WTC11 (cell line): ENCODE measurements at regions not wholly inside any gene's neighbourhood (a gene's known extent, or its start where the extent isn't known, plus 50 kb on each side); places are given as distances from the start of the nearest gene placed in this dataset.
"Not testable (repeated sequence)": the region's sequence is repeated elsewhere in the genome, so short reads cannot be mapped to it uniquely, and the experiment has no call there.

ENCODE experiments used
- ATAC-seq: fragments of 200-7000 bp; cut with Tn5 transposase; 2 replicates; pipeline ENCODE4 v1.10.0; 2021; ENCODE audit warnings: mild to moderate bottlenecking, moderate library complexity
- CTCF ChIA-PET: fragments of 300-600 bp; sonication (Branson Sonifier 250); formaldehyde crosslinking; loops from one replicate; lab custom pipeline; 2021; ENCODE audit warnings: antibody characterized with exemption; lab: Charles Lee
- POLR2A ChIA-PET: fragments of 350-600 bp; sonication (Branson Sonifier 250); formaldehyde crosslinking; loops from one replicate; lab custom pipeline; 2021; ENCODE audit warnings: antibody characterized with exemption; lab: Charles Lee
- DNase-seq: peaks from one replicate; pipeline ENCODE4 v3.0.0; 2021; ENCODE audit warnings: low spot score
- H3K27ac Mint-ChIP-seq: 2 replicates; pipeline ENCODE4 v1.8.0; 2021; ENCODE audit warnings: mixed read lengths
- H3K27me3 Mint-ChIP-seq: 2 replicates; pipeline ENCODE4 v1.8.0; 2021; ENCODE audit warnings: low read depth, mild to moderate bottlenecking, moderate library complexity, mixed read lengths
- H3K36me3 Mint-ChIP-seq: 2 replicates; pipeline ENCODE4 v1.8.0; 2021; ENCODE audit warnings: mixed read lengths
- H3K4me1 Mint-ChIP-seq: 2 replicates; pipeline ENCODE4 v1.8.0; 2022; ENCODE audit warnings: mixed read lengths
- H3K4me3 Mint-ChIP-seq: 2 replicates; pipeline ENCODE4 v1.8.0; 2021; ENCODE audit warnings: mild to moderate bottlenecking, moderate library complexity, mixed read lengths
- H3K9me3 Mint-ChIP-seq: 2 replicates; pipeline ENCODE4 v1.8.0; 2021; ENCODE audit warnings: mixed read lengths
- ATF1 ChIP-seq: sonication (generic); formaldehyde crosslinking; IDR thresholded peaks from 2 replicates; pipeline ENCODE4 v1.8.1; 2023; ENCODE audit warnings: mild to moderate bottlenecking, moderate library complexity, missing genetic modification reagents
- ATF3 ChIP-seq: sonication (generic); formaldehyde crosslinking; conservative IDR thresholded peaks from 2 replicates; pipeline ENCODE4 v1.8.1; 2022; ENCODE audit warnings: mild to moderate bottlenecking, missing genetic modification reagents
- CBFB ChIP-seq: sonication (generic); formaldehyde crosslinking; IDR thresholded peaks from 2 replicates; pipeline ENCODE4 v1.8.1; 2022; ENCODE audit warnings: mild to moderate bottlenecking, low read depth, missing genetic modification reagents
- CREB1 ChIP-seq: sonication (generic); formaldehyde crosslinking; IDR thresholded peaks from 2 replicates; pipeline ENCODE4 v1.8.0; 2023; ENCODE audit warnings: mild to moderate bottlenecking, missing genetic modification reagents
- ELF4 ChIP-seq: sonication (generic); formaldehyde crosslinking; IDR thresholded peaks from 2 replicates; pipeline ENCODE4 v1.8.1; 2022; ENCODE audit warnings: low read depth, mild to moderate bottlenecking, moderate library complexity, missing genetic modification reagents
- EMX1 ChIP-seq: fragments of 250-450 bp; sonication (Bioruptor Pico); IDR thresholded peaks from 2 replicates; pipeline ENCODE4 v1.8.0; 2021; ENCODE audit warnings: mild to moderate bottlenecking
- FOXP1 ChIP-seq: sonication (generic); formaldehyde crosslinking; IDR thresholded peaks from 2 replicates; pipeline ENCODE4 v1.8.0; 2022; ENCODE audit warnings: missing genetic modification reagents, mild to moderate bottlenecking, moderate library complexity, borderline replicate concordance
- SMAD3 ChIP-seq: sonication (generic); formaldehyde crosslinking; IDR thresholded peaks from 2 replicates; pipeline ENCODE4 v1.8.0; 2022; ENCODE audit warnings: missing genetic modification reagents, mild to moderate bottlenecking, borderline replicate concordance
- SP1 ChIP-seq: sonication (generic); formaldehyde crosslinking; conservative IDR thresholded peaks from 2 replicates; pipeline ENCODE4 v1.8.1; 2022; ENCODE audit warnings: missing genetic modification reagents
- ZNF138 ChIP-seq: sonication (generic); formaldehyde crosslinking; conservative IDR thresholded peaks from 2 replicates; pipeline ENCODE4 v1.8.1; 2022; ENCODE audit warnings: mild to moderate bottlenecking, moderate library complexity, missing genetic modification reagents
- ZNF317 ChIP-seq: sonication (generic); formaldehyde crosslinking; IDR thresholded peaks from 2 replicates; pipeline ENCODE4 v1.8.1; 2023; ENCODE audit warnings: low read depth, mild to moderate bottlenecking, moderate library complexity, missing genetic modification reagents, borderline replicate concordance
- ZNF671 ChIP-seq: fragments of 250-450 bp; sonication (Bioruptor Pico); IDR thresholded peaks from 2 replicates; pipeline ENCODE4 v1.8.0; 2021; ENCODE audit warnings: mild to moderate bottlenecking
- TF ChIP-seq, protein P1 (sequence below): sonication (generic); formaldehyde crosslinking; IDR thresholded peaks from 2 replicates; pipeline ENCODE4 v1.8.0; 2022; ENCODE audit warnings: mild to moderate bottlenecking, missing genetic modification reagents
- TF ChIP-seq, protein P2 (sequence below): fragments of 250-450 bp; sonication (Bioruptor Pico); IDR thresholded peaks from 2 replicates; pipeline ENCODE4 v1.9.0; 2021; ENCODE audit warnings: mild to moderate bottlenecking
- TF ChIP-seq, protein P3 (sequence below): sonication (generic); formaldehyde crosslinking; IDR thresholded peaks from 2 replicates; pipeline ENCODE4 v1.8.0; 2022; ENCODE audit warnings: mild to moderate bottlenecking, missing genetic modification reagents
- TF ChIP-seq, protein P4 (sequence below): sonication (generic); formaldehyde crosslinking; IDR thresholded peaks from 2 replicates; pipeline ENCODE4 v1.8.1; 2023; ENCODE audit warnings: mild to moderate bottlenecking, missing genetic modification reagents

DNA sequence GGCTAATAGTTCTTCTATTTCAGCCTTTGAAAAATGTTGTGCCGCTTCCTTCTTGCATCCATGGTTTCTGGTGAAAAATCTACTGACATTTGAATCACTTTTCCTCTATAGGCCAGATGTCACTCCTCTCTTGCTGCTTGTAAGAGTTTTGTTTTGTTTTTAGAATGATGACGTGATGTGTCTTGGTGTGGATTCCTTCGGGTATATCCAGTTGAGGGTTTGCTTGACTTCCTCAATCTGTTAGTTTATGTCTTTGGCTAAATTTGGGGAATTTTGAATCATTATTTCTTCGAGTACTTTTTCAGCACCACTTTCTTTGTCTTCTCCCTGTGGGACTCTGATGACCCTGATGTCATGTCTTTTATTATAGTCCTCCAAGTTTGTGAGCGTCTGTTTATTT, 175.5 kb downstream of the MYLK4 start (continued):
- TF ChIP-seq, protein P1, sequence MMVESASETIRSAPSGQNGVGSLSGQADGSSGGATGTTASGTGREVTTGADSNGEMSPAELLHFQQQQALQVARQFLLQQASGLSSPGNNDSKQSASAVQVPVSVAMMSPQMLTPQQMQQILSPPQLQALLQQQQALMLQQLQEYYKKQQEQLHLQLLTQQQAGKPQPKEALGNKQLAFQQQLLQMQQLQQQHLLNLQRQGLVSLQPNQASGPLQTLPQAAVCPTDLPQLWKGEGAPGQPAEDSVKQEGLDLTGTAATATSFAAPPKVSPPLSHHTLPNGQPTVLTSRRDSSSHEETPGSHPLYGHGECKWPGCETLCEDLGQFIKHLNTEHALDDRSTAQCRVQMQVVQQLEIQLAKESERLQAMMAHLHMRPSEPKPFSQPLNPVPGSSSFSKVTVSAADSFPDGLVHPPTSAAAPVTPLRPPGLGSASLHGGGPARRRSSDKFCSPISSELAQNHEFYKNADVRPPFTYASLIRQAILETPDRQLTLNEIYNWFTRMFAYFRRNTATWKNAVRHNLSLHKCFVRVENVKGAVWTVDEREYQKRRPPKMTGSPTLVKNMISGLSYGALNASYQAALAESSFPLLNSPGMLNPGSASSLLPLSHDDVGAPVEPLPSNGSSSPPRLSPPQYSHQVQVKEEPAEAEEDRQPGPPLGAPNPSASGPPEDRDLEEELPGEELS (CRISPR knock-in tag), result no peak
- TF ChIP-seq ELF4 (CRISPR knock-in tag) (no peak), EMX1 (CRISPR knock-in tag) (no peak), SP1 (CRISPR knock-in tag) (no peak), ZNF671 (CRISPR knock-in tag) (no peak), CREB1 (no peak), ZNF317 (no peak), ATF1 (CRISPR knock-in tag) (no peak), FOXP1 (CRISPR knock-in tag) (no peak)
- TF ChIP-seq, protein P2, sequence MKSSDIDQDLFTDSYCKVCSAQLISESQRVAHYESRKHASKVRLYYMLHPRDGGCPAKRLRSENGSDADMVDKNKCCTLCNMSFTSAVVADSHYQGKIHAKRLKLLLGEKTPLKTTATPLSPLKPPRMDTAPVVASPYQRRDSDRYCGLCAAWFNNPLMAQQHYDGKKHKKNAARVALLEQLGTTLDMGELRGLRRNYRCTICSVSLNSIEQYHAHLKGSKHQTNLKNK (CRISPR knock-in tag), result no peak
- TF ChIP-seq, protein P3, sequence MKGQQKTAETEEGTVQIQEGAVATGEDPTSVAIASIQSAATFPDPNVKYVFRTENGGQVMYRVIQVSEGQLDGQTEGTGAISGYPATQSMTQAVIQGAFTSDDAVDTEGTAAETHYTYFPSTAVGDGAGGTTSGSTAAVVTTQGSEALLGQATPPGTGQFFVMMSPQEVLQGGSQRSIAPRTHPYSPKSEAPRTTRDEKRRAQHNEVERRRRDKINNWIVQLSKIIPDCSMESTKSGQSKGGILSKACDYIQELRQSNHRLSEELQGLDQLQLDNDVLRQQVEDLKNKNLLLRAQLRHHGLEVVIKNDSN (CRISPR knock-in tag), result no peak

GRCh38 chr6:2569420-2569819, 181.3 kb downstream of the MYLK4 start:
- POLR2A ChIA-PET, DNase-seq, H3K27ac Mint-ChIP-seq, CTCF ChIA-PET, H3K4me1 Mint-ChIP-seq, H3K4me3 Mint-ChIP-seq, H3K27me3 Mint-ChIP-seq, ATAC-seq: not testable (repeated sequence)
- peaks cover 38% of the 10 kb centered on the region for H3K9me3 Mint-ChIP-seq
- H3K36me3 Mint-ChIP-seq, result peaks cover 11% of the 10 kb centered on the region

DNA sequence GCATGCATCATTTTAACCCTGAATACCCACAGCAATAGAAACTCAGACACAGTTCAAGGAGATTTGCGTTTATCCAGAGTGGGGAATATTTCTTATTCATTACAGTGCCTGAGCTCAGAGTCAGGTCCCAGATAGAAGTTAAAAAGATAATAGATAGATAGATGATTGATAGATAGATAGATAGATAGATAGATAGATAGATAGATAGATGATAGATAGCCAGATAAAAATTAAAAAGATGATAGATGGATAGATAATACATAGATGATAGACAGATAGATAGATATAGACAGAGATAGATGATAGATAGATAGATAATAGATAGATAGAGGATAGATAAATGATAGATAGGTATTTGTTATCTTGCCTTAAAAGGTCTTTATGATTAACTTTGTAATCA, 184.7 kb downstream of the MYLK4 start:
- Mint-ChIP-seq H3K27me3 (no peaks in the 10 kb centered on the region), H3K27ac (no peak overlapping the region), H3K4me1 (no peaks in the 10 kb centered on the region), H3K9me3 (peaks cover 27% of the 10 kb centered on the region), H3K4me3 (no peak overlapping the region), H3K36me3 (peaks cover 11% of the 10 kb centered on the region)
- DNase-seq, result no peak
- no peak for TF ChIP-seq SMAD3 (CRISPR knock-in tag)
- TF ChIP-seq, protein P4, sequence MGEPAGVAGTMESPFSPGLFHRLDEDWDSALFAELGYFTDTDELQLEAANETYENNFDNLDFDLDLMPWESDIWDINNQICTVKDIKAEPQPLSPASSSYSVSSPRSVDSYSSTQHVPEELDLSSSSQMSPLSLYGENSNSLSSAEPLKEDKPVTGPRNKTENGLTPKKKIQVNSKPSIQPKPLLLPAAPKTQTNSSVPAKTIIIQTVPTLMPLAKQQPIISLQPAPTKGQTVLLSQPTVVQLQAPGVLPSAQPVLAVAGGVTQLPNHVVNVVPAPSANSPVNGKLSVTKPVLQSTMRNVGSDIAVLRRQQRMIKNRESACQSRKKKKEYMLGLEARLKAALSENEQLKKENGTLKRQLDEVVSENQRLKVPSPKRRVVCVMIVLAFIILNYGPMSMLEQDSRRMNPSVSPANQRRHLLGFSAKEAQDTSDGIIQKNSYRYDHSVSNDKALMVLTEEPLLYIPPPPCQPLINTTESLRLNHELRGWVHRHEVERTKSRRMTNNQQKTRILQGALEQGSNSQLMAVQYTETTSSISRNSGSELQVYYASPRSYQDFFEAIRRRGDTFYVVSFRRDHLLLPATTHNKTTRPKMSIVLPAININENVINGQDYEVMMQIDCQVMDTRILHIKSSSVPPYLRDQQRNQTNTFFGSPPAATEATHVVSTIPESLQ (CRISPR knock-in tag), result no peak
- TF ChIP-seq FOXP1 (CRISPR knock-in tag), result no peak
- TF ChIP-seq, protein P1 (CRISPR knock-in tag), result no peak
- TF ChIP-seq CBFB, result no peak
- TF ChIP-seq ZNF138, result no peak
- TF ChIP-seq ATF3 (CRISPR knock-in tag), result no peak
- ATAC-seq, result no peak
- CTCF ChIA-PET, result no interaction called here
- POLR2A ChIA-PET, result no interaction called here
